GM23338 (cell line): ENCODE measurements at regions not wholly inside any gene's neighbourhood (a gene's known extent, or its start where the extent isn't known, plus 50 kb on each side); places are given as distances from the start of the nearest gene placed in this dataset.

ENCODE experiments used
- ATAC-seq: fragments of 200-7000 bp; cut with Tn5 transposase; 3 replicates; pipeline ENCODE4 v1.9.1; 2020
- DNase-seq: peaks from one replicate; pipeline ENCODE4 v3.0.0-alpha.2; 2015; ENCODE audit warnings: low spot score
- H2AFZ ChIP-seq: fragments of 200-600 bp; sonication (generic); 2 replicates; pipeline ENCODE4 v1.8.0; 2016; ENCODE audit warnings: antibody characterized with exemption, mild to moderate bottlenecking, moderate library complexity
- H3F3A ChIP-seq: fragments of 200-600 bp; sonication (generic); replicated peaks from 2 replicates; pipeline ENCODE4 v1.8.0; 2017; ENCODE audit warnings: antibody characterized with exemption, mixed run types, low read depth
- H3K27ac ChIP-seq: fragments of 200-600 bp; sonication (generic); 2 replicates; pipeline ENCODE4 v1.6.1; 2016; ENCODE audit warnings: low read depth
- H3K27me3 ChIP-seq: fragments of 200-600 bp; sonication (generic); 2 replicates; pipeline ENCODE4 v1.8.0; 2016; ENCODE audit warnings: mild to moderate bottlenecking, mixed run types, moderate library complexity; ENCODE audit not compliant: insufficient read depth
- H3K36me3 ChIP-seq: fragments of 200-600 bp; sonication (generic); 2 replicates; pipeline ENCODE4 v1.8.0; 2016; ENCODE audit warnings: mild to moderate bottlenecking; ENCODE audit not compliant: insufficient read depth
- H3K4me1 ChIP-seq: fragments of 200-600 bp; sonication (generic); 2 replicates; pipeline ENCODE4 v1.8.0; 2016; ENCODE audit warnings: mild to moderate bottlenecking, moderate library complexity; ENCODE audit not compliant: insufficient read depth
- H3K4me2 ChIP-seq: fragments of 200-600 bp; sonication (generic); 2 replicates; pipeline ENCODE4 v1.7.1; 2017; ENCODE audit warnings: mixed run types
- H3K4me3 ChIP-seq: fragments of 200-600 bp; sonication (generic); 2 replicates; pipeline ENCODE4 v1.6.1; 2016; ENCODE audit warnings: mixed run types
- H3K79me2 ChIP-seq: fragments of 200-600 bp; sonication (generic); replicated peaks from 2 replicates; pipeline ENCODE4 v1.8.0; 2017; ENCODE audit warnings: mild to moderate bottlenecking; ENCODE audit not compliant: insufficient read depth
- H3K9me2 ChIP-seq: fragments of 200-600 bp; sonication (generic); 2 replicates; pipeline ENCODE4 v1.8.0; 2017; ENCODE audit not compliant: insufficient read depth
- H4K20me1 ChIP-seq: fragments of 200-600 bp; sonication (generic); replicated peaks from 2 replicates; pipeline ENCODE4 v1.8.0; 2017; ENCODE audit warnings: mild to moderate bottlenecking; ENCODE audit not compliant: insufficient read depth
- H3K27ac Mint-ChIP-seq: 2 replicates; pipeline ENCODE4 v1.8.0; 2020; ENCODE audit warnings: inconsistent platforms, mild to moderate bottlenecking, moderate library complexity, mixed read lengths
- H3K27me3 Mint-ChIP-seq: 3 replicates; pipeline ENCODE4 v1.8.0; 2022; ENCODE audit warnings: low read depth, mild to moderate bottlenecking, moderate library complexity, mixed read lengths, inconsistent platforms; ENCODE audit not compliant: insufficient read depth, poor library complexity
- H3K36me3 Mint-ChIP-seq: 3 replicates; pipeline ENCODE4 v1.8.0; 2021; ENCODE audit warnings: low read depth, mild to moderate bottlenecking, inconsistent platforms, moderate library complexity, mixed read lengths
- H3K4me1 Mint-ChIP-seq: 3 replicates; pipeline ENCODE4 v1.8.0; 2020; ENCODE audit warnings: mild to moderate bottlenecking, inconsistent platforms, mixed read lengths
- H3K4me3 Mint-ChIP-seq: 3 replicates; pipeline ENCODE4 v1.8.0; 2021; ENCODE audit warnings: moderate library complexity, mild to moderate bottlenecking, inconsistent platforms, mixed read lengths
- H3K9me3 Mint-ChIP-seq: 3 replicates; pipeline ENCODE4 v1.8.0; 2020; ENCODE audit warnings: moderate library complexity, mild to moderate bottlenecking, inconsistent platforms, mixed read lengths
- CREB1 ChIP-seq: fragments of 250-450 bp; sonication (Bioruptor Pico); IDR thresholded peaks from 2 replicates; pipeline ENCODE4 v1.5.0; 2020; ENCODE audit warnings: low read depth, mild to moderate bottlenecking, moderate library complexity
- EZH2 ChIP-seq: fragments of 200-600 bp; sonication (generic); IDR thresholded peaks from one replicate; pipeline ENCODE4 v1.8.0; 2017; ENCODE audit warnings: antibody characterized with exemption, mild to moderate bottlenecking, low read depth; ENCODE audit not compliant: unreplicated experiment
- EZH2phosphoT487 ChIP-seq: fragments of 200-600 bp; sonication (generic); IDR thresholded peaks from one replicate; pipeline ENCODE4 v1.8.1; 2018; ENCODE audit warnings: antibody characterized with exemption; ENCODE audit not compliant: unreplicated experiment
- JUNB ChIP-seq: IDR thresholded peaks from one replicate; pipeline ENCODE4 v1.6.1; 2016; ENCODE audit warnings: antibody characterized with exemption; ENCODE audit not compliant: unreplicated experiment
- NANOG ChIP-seq: IDR thresholded peaks from 2 replicates; pipeline ENCODE4 v1.6.1; 2016; ENCODE audit warnings: antibody characterized with exemption, borderline replicate concordance
- STAT1 ChIP-seq: IDR thresholded peaks from one replicate; pipeline ENCODE4 v1.6.1; 2016; ENCODE audit warnings: antibody characterized with exemption; ENCODE audit not compliant: unreplicated experiment
- ZNF114 ChIP-seq: fragments of 250-450 bp; sonication (Bioruptor Pico); IDR thresholded peaks from 2 replicates; pipeline ENCODE4 v1.5.0; 2020; ENCODE audit warnings: mild to moderate bottlenecking, moderate library complexity
- ZNF331 ChIP-seq: fragments of 250-450 bp; sonication (Bioruptor Pico); IDR thresholded peaks from 2 replicates; pipeline ENCODE4 v1.5.0; 2020; ENCODE audit warnings: low read depth, mild to moderate bottlenecking, moderate library complexity
- TF ChIP-seq, protein P1 (sequence below), 2 experiments: fragments of 200-600 bp in 1 of 2; sonication (generic) in 1 of 2; conservative IDR thresholded peaks; 2 replicates each; pipeline versions ENCODE4 v1.5.1 to v1.6.1; 2016 to 2017; ENCODE audit warnings: antibody characterized with exemption in 2 of 2, low read depth in 2 of 2, mild to moderate bottlenecking in 2 of 2, moderate library complexity in 1 of 2
- TF ChIP-seq, protein P2 (sequence below): IDR thresholded peaks from 2 replicates; pipeline ENCODE4 v1.6.1; 2016; ENCODE audit warnings: antibody characterized with exemption
- TF ChIP-seq, protein P3 (sequence below): fragments of 250-450 bp; sonication (Bioruptor Pico); IDR thresholded peaks from 2 replicates; pipeline ENCODE4 v1.5.0; 2020; ENCODE audit warnings: mild to moderate bottlenecking, moderate library complexity

DNA sequence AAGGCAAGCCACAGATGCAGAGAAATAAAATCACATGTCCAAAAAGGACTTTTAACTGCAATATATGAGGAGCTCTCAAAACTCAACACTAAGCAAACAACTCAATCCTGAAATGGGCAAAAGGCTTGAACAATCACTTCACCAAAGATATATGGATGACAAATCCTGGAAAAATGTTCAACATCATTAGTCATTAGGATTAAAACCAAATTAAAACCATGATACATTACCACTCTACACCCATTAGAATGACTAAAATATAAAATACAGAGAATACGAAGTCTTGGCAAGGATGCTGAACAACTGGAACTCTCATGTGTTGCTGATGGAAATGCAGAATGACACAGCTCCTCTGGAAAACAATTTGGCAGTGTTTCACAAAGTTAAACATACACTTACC, 277.4 kb downstream of the TLE1 start (continued):
- no peak for TF ChIP-seq EZH2phosphoT487
- no peak for TF ChIP-seq EZH2
- TF ChIP-seq, protein P1, sequence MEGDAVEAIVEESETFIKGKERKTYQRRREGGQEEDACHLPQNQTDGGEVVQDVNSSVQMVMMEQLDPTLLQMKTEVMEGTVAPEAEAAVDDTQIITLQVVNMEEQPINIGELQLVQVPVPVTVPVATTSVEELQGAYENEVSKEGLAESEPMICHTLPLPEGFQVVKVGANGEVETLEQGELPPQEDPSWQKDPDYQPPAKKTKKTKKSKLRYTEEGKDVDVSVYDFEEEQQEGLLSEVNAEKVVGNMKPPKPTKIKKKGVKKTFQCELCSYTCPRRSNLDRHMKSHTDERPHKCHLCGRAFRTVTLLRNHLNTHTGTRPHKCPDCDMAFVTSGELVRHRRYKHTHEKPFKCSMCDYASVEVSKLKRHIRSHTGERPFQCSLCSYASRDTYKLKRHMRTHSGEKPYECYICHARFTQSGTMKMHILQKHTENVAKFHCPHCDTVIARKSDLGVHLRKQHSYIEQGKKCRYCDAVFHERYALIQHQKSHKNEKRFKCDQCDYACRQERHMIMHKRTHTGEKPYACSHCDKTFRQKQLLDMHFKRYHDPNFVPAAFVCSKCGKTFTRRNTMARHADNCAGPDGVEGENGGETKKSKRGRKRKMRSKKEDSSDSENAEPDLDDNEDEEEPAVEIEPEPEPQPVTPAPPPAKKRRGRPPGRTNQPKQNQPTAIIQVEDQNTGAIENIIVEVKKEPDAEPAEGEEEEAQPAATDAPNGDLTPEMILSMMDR (conservative IDR thresholded peaks at IDR 0.05; ENCODE audit: low read depth in 2 of 2) = no peak

DNA sequence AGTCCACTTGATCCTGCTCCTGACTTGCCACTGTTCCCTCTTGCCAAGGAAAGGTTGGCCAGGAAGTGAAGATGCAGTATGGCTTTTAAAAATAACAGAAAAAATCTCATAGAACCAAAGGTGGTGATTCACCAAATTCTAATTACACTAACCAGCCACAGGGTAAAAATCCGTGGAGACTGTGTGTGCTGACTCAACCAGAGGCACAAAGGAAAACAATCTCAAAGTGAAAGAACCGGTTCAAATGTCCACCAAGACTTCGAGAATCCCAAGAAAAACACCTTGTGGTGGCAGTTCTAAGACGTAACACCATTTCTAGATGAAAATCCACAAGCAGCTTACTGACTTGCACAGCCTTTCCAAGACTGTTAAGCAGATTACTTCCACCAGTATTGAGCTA, 279.1 kb downstream of the TLE1 start:
- Histone ChIP-seq H3K4me1 (no peaks in the 10 kb centered on the region), H3K79me2 (no peaks in the 10 kb centered on the region), H3K4me2 (no peak overlapping the region), H3K4me3 (no peak overlapping the region), H3K27me3 (no peaks in the 10 kb centered on the region), H3K36me3 (no peaks in the 10 kb centered on the region), H3K9me2 (no peaks in the 10 kb centered on the region), H3K27ac (no peak overlapping the region), H4K20me1 (no peaks in the 10 kb centered on the region), H2AFZ (no peak overlapping the region), H3F3A (no peaks in the 10 kb centered on the region)
- ATAC-seq (no peak), DNase-seq (no peak)
- H3K27ac Mint-ChIP-seq = no peak overlapping the region
- no peaks in the 10 kb centered on the region for H3K4me1 Mint-ChIP-seq
- no peaks in the 10 kb centered on the region for H3K36me3 Mint-ChIP-seq
- no peaks in the 10 kb centered on the region for H3K27me3 Mint-ChIP-seq
- H3K9me3 Mint-ChIP-seq = no peaks in the 10 kb centered on the region
- H3K4me3 Mint-ChIP-seq = no peak overlapping the region
- TF ChIP-seq NANOG = no peak
- TF ChIP-seq CREB1 = no peak
- no peak for TF ChIP-seq JUNB
- no peak for TF ChIP-seq ZNF331 (CRISPR knock-in tag)
- no peak for TF ChIP-seq EZH2
- TF ChIP-seq, protein P2, sequence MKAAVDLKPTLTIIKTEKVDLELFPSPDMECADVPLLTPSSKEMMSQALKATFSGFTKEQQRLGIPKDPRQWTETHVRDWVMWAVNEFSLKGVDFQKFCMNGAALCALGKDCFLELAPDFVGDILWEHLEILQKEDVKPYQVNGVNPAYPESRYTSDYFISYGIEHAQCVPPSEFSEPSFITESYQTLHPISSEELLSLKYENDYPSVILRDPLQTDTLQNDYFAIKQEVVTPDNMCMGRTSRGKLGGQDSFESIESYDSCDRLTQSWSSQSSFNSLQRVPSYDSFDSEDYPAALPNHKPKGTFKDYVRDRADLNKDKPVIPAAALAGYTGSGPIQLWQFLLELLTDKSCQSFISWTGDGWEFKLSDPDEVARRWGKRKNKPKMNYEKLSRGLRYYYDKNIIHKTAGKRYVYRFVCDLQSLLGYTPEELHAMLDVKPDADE = no peak
- TF ChIP-seq, protein P3, sequence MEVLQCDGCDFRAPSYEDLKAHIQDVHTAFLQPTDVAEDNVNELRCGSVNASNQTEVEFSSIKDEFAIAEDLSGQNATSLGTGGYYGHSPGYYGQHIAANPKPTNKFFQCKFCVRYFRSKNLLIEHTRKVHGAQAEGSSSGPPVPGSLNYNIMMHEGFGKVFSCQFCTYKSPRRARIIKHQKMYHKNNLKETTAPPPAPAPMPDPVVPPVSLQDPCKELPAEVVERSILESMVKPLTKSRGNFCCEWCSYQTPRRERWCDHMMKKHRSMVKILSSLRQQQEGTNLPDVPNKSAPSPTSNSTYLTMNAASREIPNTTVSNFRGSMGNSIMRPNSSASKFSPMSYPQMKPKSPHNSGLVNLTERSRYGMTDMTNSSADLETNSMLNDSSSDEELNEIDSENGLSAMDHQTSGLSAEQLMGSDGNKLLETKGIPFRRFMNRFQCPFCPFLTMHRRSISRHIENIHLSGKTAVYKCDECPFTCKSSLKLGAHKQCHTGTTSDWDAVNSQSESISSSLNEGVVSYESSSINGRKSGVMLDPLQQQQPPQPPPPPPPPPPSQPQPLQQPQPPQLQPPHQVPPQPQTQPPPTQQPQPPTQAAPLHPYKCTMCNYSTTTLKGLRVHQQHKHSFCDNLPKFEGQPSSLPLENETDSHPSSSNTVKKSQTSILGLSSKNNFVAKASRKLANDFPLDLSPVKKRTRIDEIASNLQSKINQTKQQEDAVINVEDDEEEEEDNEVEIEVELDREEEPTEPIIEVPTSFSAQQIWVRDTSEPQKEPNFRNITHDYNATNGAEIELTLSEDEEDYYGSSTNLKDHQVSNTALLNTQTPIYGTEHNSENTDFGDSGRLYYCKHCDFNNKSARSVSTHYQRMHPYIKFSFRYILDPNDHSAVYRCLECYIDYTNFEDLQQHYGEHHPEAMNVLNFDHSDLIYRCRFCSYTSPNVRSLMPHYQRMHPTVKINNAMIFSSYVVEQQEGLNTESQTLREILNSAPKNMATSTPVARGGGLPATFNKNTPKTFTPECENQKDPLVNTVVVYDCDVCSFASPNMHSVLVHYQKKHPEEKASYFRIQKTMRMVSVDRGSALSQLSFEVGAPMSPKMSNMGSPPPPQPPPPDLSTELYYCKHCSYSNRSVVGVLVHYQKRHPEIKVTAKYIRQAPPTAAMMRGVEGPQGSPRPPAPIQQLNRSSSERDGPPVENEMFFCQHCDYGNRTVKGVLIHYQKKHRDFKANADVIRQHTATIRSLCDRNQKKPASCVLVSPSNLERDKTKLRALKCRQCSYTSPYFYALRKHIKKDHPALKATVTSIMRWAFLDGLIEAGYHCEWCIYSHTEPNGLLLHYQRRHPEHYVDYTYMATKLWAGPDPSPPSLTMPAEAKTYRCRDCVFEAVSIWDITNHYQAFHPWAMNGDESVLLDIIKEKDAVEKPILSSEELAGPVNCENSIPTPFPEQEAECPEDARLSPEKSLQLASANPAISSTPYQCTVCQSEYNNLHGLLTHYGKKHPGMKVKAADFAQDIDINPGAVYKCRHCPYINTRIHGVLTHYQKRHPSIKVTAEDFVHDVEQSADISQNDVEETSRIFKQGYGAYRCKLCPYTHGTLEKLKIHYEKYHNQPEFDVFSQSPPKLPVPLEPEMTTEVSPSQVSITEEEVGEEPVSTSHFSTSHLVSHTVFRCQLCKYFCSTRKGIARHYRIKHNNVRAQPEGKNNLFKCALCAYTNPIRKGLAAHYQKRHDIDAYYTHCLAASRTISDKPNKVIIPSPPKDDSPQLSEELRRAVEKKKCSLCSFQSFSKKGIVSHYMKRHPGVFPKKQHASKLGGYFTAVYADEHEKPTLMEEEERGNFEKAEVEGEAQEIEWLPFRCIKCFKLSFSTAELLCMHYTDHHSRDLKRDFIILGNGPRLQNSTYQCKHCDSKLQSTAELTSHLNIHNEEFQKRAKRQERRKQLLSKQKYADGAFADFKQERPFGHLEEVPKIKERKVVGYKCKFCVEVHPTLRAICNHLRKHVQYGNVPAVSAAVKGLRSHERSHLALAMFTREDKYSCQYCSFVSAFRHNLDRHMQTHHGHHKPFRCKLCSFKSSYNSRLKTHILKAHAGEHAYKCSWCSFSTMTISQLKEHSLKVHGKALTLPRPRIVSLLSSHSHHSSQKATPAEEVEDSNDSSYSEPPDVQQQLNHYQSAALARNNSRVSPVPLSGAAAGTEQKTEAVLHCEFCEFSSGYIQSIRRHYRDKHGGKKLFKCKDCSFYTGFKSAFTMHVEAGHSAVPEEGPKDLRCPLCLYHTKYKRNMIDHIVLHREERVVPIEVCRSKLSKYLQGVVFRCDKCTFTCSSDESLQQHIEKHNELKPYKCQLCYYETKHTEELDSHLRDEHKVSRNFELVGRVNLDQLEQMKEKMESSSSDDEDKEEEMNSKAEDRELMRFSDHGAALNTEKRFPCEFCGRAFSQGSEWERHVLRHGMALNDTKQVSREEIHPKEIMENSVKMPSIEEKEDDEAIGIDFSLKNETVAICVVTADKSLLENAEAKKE (CRISPR knock-in tag) = no peak
- no peak for TF ChIP-seq STAT1
- no peak for TF ChIP-seq EZH2phosphoT487
- no peak for TF ChIP-seq ZNF114
- TF ChIP-seq, protein P1 (conservative IDR thresholded peaks at IDR 0.05; ENCODE audit: low read depth in 2 of 2) = no peak
